ENCODE measurements at regions not wholly inside any gene's neighbourhood (a gene's known extent, or its start where the extent isn't known, plus 50 kb on each side); places are given as distances from the start of the nearest gene placed in this dataset.

DNA sequence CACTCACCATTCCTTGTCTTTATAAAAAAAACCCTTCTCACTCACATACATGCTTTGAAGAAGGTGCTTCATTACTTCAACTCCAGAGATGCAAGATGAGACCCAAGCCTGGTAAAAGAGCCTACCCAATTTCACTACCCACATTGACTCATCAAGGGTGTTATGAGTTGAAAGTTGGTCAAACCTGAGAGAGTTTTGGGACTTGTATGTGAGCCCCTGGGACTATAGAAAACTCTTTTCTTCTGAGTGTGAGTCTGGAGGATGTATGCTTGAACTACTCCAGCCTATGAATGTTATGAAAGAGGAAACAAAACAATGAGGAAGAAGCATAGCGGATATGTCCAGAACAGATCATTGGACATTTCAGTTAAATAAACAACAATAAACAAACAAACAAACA is 106.5 kb upstream of the SATB1 start:
- Histone ChIP-seq H4K20me1 (replicated peaks; ENCODE audit: control insufficient read depth, insufficient read depth, low read length) (no peaks in the 10 kb centered on the region), H3K4me1 (replicated peaks in 1 of 2; ENCODE audit: control insufficient read depth in 2 of 2, insufficient read depth in 2 of 2, low read length in 2 of 2) (no peaks in the 10 kb centered on the region), H2AFZ (ENCODE audit: low read depth, low read length) (no peak overlapping the region), H3K4me3 (no peak overlapping the region), H3K9me1 (ENCODE audit: control insufficient read depth, insufficient read depth, low read length) (no peaks in the 10 kb centered on the region), H3K79me2 (ENCODE audit: control insufficient read depth, insufficient read depth, low read length) (no peaks in the 10 kb centered on the region), H3K36me3 (ENCODE audit: control insufficient read depth, insufficient read depth, low read length) (no peaks in the 10 kb centered on the region), H3K27me3 (ENCODE audit: control insufficient read depth in 2 of 2, insufficient read depth in 2 of 2, low read length in 2 of 2) (no peaks in the 10 kb centered on the region), H3K9me3 (replicated peaks; ENCODE audit: control insufficient read depth, insufficient read depth, low read depth, low read length) (no peaks in the 10 kb centered on the region; the same call in 1 of the 2 replicates), H3K4me2 (ENCODE audit: insufficient read depth, low read length) (no peak overlapping the region), H3K9ac (ENCODE audit: insufficient read depth in 1 of 2, low read depth in 2 of 2, low read length in 2 of 2) (no peak overlapping the region), H3K27ac (ENCODE audit: extremely low read depth, low read depth, low read length) (no peak overlapping the region)
- intact Hi-C loops (cut with micrococcal nuclease) (no loop called here), in situ Hi-C loops (cut with MboI) (no loop called here)
- TF ChIP-seq ZBTB7A (IDR thresholded peaks at IDR 0.05; ENCODE audit: borderline replicate concordance, control insufficient read depth, low read depth, low read length), result no peak
- TF ChIP-seq CBFA2T3 (IDR thresholded peaks at IDR 0.05), result no peak
- TF ChIP-seq CTBP1 (IDR thresholded peaks at IDR 0.05; ENCODE audit: borderline replicate concordance), result no peak
- TF ChIP-seq, protein P1, sequence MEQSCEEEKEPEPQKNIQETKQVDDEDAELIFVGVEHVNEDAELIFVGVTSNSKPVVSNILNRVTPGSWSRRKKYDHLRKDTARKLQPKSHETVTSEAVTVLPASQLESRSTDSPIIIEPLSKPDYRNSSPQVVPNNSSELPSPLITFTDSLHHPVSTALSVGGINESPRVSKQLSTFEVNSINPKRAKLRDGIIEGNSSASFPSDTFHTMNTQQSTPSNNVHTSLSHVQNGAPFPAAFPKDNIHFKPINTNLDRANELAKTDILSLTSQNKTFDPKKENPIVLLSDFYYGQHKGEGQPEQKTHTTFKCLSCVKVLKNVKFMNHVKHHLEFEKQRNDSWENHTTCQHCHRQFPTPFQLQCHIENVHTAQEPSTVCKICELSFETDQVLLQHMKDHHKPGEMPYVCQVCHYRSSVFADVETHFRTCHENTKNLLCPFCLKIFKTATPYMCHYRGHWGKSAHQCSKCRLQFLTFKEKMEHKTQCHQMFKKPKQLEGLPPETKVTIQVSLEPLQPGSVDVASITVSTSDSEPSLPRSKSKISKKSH (CRISPR knock-in tag; IDR thresholded peaks at IDR 0.05), result no peak
- TF ChIP-seq TCF3 (CRISPR knock-in tag; IDR thresholded peaks at IDR 0.05), result no peak
- TF ChIP-seq HMG20A (CRISPR knock-in tag; conservative IDR thresholded peaks at IDR 0.05), result no peak
- TF ChIP-seq CAMTA2 (CRISPR knock-in tag; conservative IDR thresholded peaks at IDR 0.05), result no peak
- TF ChIP-seq TEAD2 (tag; IDR thresholded peaks at IDR 0.05), result no peak
- ATAC-seq (no peak), FAIRE-seq (no peak), DNase-seq (ENCODE audit: extremely low read depth in 1 of 4, low spot score in 3 of 4) (no peak)
- BruUV-seq (replicated peaks), result no TSS peak
- WGBS (ENCODE audit: insufficient coverage, low coverage, missing lambda C conversion rate), result 4% methylated on average over 1 of the region's 1 CpG
- ChIA-PET CTCF (ENCODE audit: low intra/inter-chr PET ratio) (no interaction called here), POLR2A (no interaction called here)

All from K562 (cell line).